ENCODE measurements at regions not wholly inside any gene's neighbourhood (a gene's known extent, or its start where the extent isn't known, plus 50 kb on each side); places are given as distances from the start of the nearest gene placed in this dataset.

DNA sequence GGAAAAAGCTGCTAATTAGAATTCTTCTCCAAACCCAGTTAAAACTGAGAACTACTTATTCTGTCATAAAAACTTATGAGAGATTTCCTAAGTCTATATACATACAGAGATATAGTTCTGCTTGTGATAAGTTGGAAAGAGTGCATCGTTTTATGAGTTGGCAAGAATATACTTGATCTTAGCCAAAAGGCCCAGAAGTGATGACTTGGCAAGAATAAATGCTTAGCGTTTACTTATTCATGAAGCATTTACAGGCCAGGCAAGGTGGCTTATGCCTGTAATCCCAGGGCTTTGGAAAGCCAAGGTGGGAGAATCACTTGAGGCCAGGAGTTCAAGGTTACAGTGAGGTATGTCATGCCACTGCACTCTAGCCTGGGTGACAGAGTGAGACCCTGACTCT lies 81.7 kb downstream of the CYB561 start:
- TF ChIP-seq CTCF (IDR thresholded peaks at IDR 0.05) (no peak), POLR2A (IDR thresholded peaks at IDR 0.05) (no peak)

Data from uterus (tissue), 2 donors.